Spleen (tissue), 11 donors: ENCODE measurements at regions not wholly inside any gene's neighbourhood (a gene's known extent, or its start where the extent isn't known, plus 50 kb on each side); places are given as distances from the start of the nearest gene placed in this dataset.

ENCODE experiments used
- DNase-seq: peaks from one replicate; pipeline ENCODE4 v3.0.0-alpha.2; 2020
- H3K27ac ChIP-seq, 8 donors: fragments of 200-600 bp; sonication (generic) in 7 of 8; 1 replicate in 4 of 8; 2 replicates in 4 of 8; pipeline versions ENCODE4 v1.5.0 to v1.8.0; 2016 to 2021; ENCODE audit warnings: inconsistent platforms in 4 of 8, mild to moderate bottlenecking in 4 of 8, moderate library complexity in 1 of 8
- H3K27me3 ChIP-seq, 7 donors: fragments of 200-600 bp; sonication (generic) in 6 of 7; replicated peaks in 1 of 7; 1 replicate in 4 of 7; 2 replicates in 3 of 7; pipeline versions ENCODE4 v1.5.0 to v1.8.0; 2016 to 2021; ENCODE audit warnings: inconsistent platforms in 3 of 7, mild to moderate bottlenecking in 1 of 7
- H3K36me3 ChIP-seq, 6 donors: fragments of 200-600 bp; sonication (generic) in 5 of 6; 1 replicate in 4 of 6; 2 replicates in 2 of 6; pipeline versions ENCODE4 v1.5.0 to v1.8.0; 2016 to 2021; ENCODE audit warnings: inconsistent platforms in 2 of 6
- H3K4me1 ChIP-seq, 6 donors: fragments of 200-600 bp; sonication (generic) in 5 of 6; 1 replicate in 3 of 6; 2 replicates in 3 of 6; pipeline versions ENCODE4 v1.5.0 to v1.8.0; 2016 to 2021; ENCODE audit warnings: inconsistent platforms in 3 of 6
- H3K4me3 ChIP-seq, 8 donors: fragments of 200-600 bp; sonication (generic) in 7 of 8; 1 replicate in 4 of 8; 2 replicates in 4 of 8; pipeline versions ENCODE4 v1.5.0 to v1.8.0; 2016 to 2021; ENCODE audit warnings: inconsistent platforms in 4 of 8, mild to moderate bottlenecking in 4 of 8, moderate library complexity in 2 of 8
- H3K9me3 ChIP-seq, 8 donors: fragments of 200-600 bp; sonication (generic) in 7 of 8; 1 replicate in 4 of 8; 2 replicates in 4 of 8; pipeline versions ENCODE4 v1.5.0 to v1.8.0; 2016 to 2021; ENCODE audit warnings: inconsistent platforms in 4 of 8
- POLR2A ChIP-seq, 3 donors: fragments of 450-650 bp; IDR thresholded peaks; one replicate each; pipeline ENCODE4 v1.5.1; 2017; ENCODE audit warnings: antibody characterized with exemption in 3 of 3, mild to moderate bottlenecking in 1 of 3
- POLR2AphosphoS5 ChIP-seq, 3 donors: sonication (generic); formaldehyde crosslinking; IDR thresholded peaks; one replicate each; pipeline ENCODE4 v1.5.1; 2017; ENCODE audit warnings: antibody characterized with exemption in 3 of 3
- WGBS, 5 donors: extraction: QIAGEN DNeasy Blood & Tissue Kit in 3 of 5; methylation state at CpG; one replicate each; pipeline versions ENCODE4 v1.1.5 to v1.1.7; 2013 to 2018; 5-methylcytosine and 5-hydroxymethylcytosine counted together
- intact Hi-C: fragments of 100-400 bp; cut with DNase I; formaldehyde crosslinking; loops from one replicate; pipeline ENCODE4 v1.15.0; 2023; ENCODE audit warnings: low total_unique reads
- TF ChIP-seq, protein P1 (sequence below), 11 experiments: fragments of 200-600 bp in 7 of 11; fragments of 450-650 bp in 4 of 11; sonication (generic) in 4 of 11; IDR thresholded peaks in 8 of 11; conservative IDR thresholded peaks in 3 of 11; 1 replicate in 7 of 11; 2 replicates in 4 of 11; pipeline versions ENCODE4 v1.4.0 to v1.8.0; 2016 to 2021; ENCODE audit warnings: antibody characterized with exemption in 11 of 11, inconsistent platforms in 4 of 11, mild to moderate bottlenecking in 1 of 11
- donor health status: healthy with polysubstance abuse.
- donor health status: DM: no; HTN: no; CAD: no; lungs with moderate emphysema.
- donor health status: DM: no; HTN: no; CAD: no.
- donor health status: Bipolar disorder and iron deficiency.
- donor health status: healthy.
- donor health status: DM: no; HTN: no; CAD: no.
- donor health status: DM: yes; HTN: yes; CAD: no.

DNA sequence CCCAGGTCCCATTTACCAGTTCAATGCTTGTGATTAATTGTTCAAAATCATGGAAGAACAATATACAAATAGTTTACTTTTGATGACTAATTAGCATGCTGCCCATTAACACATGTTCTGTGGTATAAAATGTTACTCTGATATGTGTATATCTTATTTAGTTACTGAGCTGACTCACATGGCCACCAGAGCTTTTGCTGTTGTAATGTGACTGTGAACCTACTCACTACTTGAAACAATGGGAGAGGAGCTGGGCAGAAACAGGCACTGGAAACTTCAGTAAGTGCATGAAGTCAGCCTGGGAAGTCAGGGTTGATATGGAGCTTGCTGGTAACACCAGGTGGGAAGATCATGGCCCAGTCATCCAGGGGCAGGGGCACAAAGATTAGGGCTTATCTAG, 72.7 kb upstream of the MAD2L1 start:
- H3K27ac ChIP-seq: no peak overlapping the region
- no peaks in the 10 kb centered on the region for H3K4me1 ChIP-seq
- DNase-seq: no peak
- H3K36me3 ChIP-seq: no peaks in the 10 kb centered on the region
- intact Hi-C loops: no loop called here
- no peaks in the 10 kb centered on the region for H3K9me3 ChIP-seq
- TF ChIP-seq POLR2A (IDR thresholded peaks at IDR 0.05) (no peak), POLR2AphosphoS5 (IDR thresholded peaks at IDR 0.05) (no peak)
- TF ChIP-seq, protein P1, sequence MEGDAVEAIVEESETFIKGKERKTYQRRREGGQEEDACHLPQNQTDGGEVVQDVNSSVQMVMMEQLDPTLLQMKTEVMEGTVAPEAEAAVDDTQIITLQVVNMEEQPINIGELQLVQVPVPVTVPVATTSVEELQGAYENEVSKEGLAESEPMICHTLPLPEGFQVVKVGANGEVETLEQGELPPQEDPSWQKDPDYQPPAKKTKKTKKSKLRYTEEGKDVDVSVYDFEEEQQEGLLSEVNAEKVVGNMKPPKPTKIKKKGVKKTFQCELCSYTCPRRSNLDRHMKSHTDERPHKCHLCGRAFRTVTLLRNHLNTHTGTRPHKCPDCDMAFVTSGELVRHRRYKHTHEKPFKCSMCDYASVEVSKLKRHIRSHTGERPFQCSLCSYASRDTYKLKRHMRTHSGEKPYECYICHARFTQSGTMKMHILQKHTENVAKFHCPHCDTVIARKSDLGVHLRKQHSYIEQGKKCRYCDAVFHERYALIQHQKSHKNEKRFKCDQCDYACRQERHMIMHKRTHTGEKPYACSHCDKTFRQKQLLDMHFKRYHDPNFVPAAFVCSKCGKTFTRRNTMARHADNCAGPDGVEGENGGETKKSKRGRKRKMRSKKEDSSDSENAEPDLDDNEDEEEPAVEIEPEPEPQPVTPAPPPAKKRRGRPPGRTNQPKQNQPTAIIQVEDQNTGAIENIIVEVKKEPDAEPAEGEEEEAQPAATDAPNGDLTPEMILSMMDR (IDR thresholded peaks at IDR 0.05 in 8 of 11, conservative IDR thresholded peaks at IDR 0.05 in 3 of 11): no peak
- no peaks in the 10 kb centered on the region for H3K27me3 ChIP-seq
- H3K4me3 ChIP-seq: no peak overlapping the region

DNA sequence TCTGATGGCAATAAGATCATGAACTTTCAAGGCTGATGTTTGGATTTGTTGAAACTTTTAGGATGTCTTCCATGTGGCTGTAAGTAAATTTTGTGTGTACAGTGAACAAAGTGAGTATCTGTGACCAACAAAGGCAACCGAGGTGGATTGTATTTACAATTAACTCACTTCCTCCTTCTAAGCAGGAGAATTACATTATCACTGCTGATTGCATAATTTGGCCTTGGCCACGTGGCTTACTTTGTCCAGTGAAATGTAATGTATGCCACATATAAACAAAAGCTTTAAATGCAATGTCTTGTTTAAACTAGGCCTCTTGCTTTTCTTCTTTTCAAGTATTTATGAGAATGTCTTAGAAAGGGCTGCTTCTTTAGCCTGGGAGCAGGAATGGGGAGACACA, 66.3 kb upstream of the MAD2L1 start:
- Histone ChIP-seq H3K4me1 (no peaks in the 10 kb centered on the region), H3K27me3 (no peaks in the 10 kb centered on the region), H3K4me3 (no peak overlapping the region), H3K36me3 (no peaks in the 10 kb centered on the region), H3K9me3 (no peaks in the 10 kb centered on the region), H3K27ac (no peak overlapping the region)
- WGBS, 5 donors: 25 to 47% (median 28%) methylated on average over 2 of the region's 2 CpGs
- no peak for DNase-seq
- intact Hi-C loops: no loop called here
- TF ChIP-seq, protein P1 (IDR thresholded peaks at IDR 0.05 in 8 of 11, conservative IDR thresholded peaks at IDR 0.05 in 3 of 11): no peak
- TF ChIP-seq POLR2A (IDR thresholded peaks at IDR 0.05) (no peak), POLR2AphosphoS5 (IDR thresholded peaks at IDR 0.05) (no peak)

DNA sequence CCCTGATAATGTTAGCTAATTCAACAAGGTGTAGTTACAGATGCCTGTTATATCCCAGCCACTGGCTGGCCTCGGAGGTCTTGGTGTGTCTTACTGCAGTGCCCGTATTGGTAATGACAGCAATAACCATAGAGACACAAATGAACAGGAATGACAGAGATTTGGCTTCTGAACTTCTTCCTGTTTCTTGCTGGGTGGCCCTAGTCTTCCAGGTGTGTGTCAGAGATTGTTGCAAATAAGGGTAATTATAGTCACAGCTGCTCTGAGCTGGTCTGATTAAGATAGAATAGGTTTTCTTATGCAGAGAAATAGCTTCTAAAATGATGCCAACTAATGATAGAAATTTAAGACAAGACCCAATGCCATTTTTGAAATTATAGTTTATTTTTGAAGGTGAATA, 64.1 kb upstream of the MAD2L1 start:
- H3K4me1 ChIP-seq: no peaks in the 10 kb centered on the region
- 54 to 67% (median 64%) methylated on average over 2 of the region's 2 CpGs for WGBS, 5 donors
- DNase-seq: no peak
- no peaks in the 10 kb centered on the region for H3K9me3 ChIP-seq
- TF ChIP-seq POLR2A (IDR thresholded peaks at IDR 0.05) (no peak), POLR2AphosphoS5 (IDR thresholded peaks at IDR 0.05) (no peak)
- TF ChIP-seq, protein P1 (IDR thresholded peaks at IDR 0.05 in 8 of 11, conservative IDR thresholded peaks at IDR 0.05 in 3 of 11): no peak
- intact Hi-C loops: no loop called here
- no peak overlapping the region for H3K27ac ChIP-seq
- no peak overlapping the region for H3K4me3 ChIP-seq
- H3K36me3 ChIP-seq: no peaks in the 10 kb centered on the region
- H3K27me3 ChIP-seq: no peaks in the 10 kb centered on the region
